Thoracic aorta (tissue), 2 donors: ENCODE measurements at regions not wholly inside any gene's neighbourhood (a gene's known extent, or its start where the extent isn't known, plus 50 kb on each side); places are given as distances from the start of the nearest gene placed in this dataset.

Experiments used
- ATAC-seq: fragments of 150-250 bp; one replicate; pipeline ENCODE4 v1.8.0; 2017; ENCODE audit warnings: low read depth; ENCODE audit not compliant: insufficient number of reproducible peaks, low FRiP score
- DNase-seq: peaks from one replicate; pipeline ENCODE4 v3.0.0-alpha.2; 2020; ENCODE audit warnings: low spot score
- H3K27ac ChIP-seq, 2 donors: fragments of 200-600 bp; sonication (generic); 1 replicate in 1 of 2; 2 replicates in 1 of 2; pipeline ENCODE4 v1.5.1; 2016; ENCODE audit warnings: mild to moderate bottlenecking in 2 of 2, moderate library complexity in 2 of 2
- H3K27me3 ChIP-seq: fragments of 200-600 bp; sonication (generic); replicated peaks from 2 replicates; pipeline ENCODE4 v1.6.0; 2016; ENCODE audit warnings: mild to moderate bottlenecking; ENCODE audit not compliant: insufficient read depth
- H3K36me3 ChIP-seq: fragments of 200-600 bp; sonication (generic); one replicate; pipeline ENCODE4 v1.5.1; 2016
- H3K4me1 ChIP-seq, 2 donors: fragments of 200-600 bp; sonication (generic); 1 replicate in 1 of 2; 2 replicates in 1 of 2; pipeline versions ENCODE4 v1.5.1 to v1.6.0; 2016; ENCODE audit warnings: low read depth in 2 of 2, mild to moderate bottlenecking in 1 of 2; ENCODE audit not compliant: control insufficient read depth in 1 of 2
- H3K4me3 ChIP-seq: fragments of 200-600 bp; sonication (generic); 2 replicates; pipeline ENCODE4 v1.5.1; 2016; ENCODE audit warnings: mild to moderate bottlenecking
- H3K9me3 ChIP-seq: fragments of 200-600 bp; sonication (generic); 2 replicates; pipeline ENCODE4 v1.5.1; 2016
- TF ChIP-seq, protein P1 (sequence below): fragments of 200-600 bp; sonication (generic); IDR thresholded peaks from one replicate; pipeline ENCODE4 v1.5.1; 2019; ENCODE audit warnings: antibody characterized with exemption

DNA sequence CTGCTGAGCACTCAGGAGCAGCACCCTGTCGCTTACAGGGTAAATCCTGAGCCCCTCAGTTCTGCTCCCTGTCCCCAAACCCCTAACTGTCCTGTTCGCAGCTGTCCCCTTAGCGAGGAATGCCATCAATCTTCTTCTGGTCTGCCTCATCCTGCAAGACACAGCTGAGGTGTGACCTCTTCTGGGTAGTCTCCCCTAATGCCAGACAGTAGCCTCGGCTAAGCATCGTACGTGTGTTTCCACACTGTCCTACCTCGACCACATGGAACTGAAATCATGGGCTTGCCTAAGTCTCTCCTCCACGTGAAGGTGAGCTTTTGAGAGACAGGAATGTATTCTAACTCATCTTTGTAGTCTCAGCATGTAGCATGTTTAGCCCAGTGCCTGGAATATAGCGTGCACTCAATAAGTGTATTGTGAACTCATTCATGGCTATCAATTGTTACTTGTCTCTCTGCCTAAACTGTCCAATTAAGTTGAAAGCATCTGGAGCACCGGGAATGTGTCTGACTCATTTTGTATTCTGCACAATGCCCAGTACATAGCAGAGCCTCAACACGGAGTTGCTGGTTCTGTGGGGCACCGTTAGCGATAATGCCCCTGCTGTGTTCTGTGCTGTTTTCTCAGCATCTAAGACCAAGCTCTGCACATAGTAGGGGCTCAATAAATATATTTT, 90.2 kb downstream of the HES1 start:
- H3K36me3 ChIP-seq: no peaks in the 10 kb centered on the region
- no peak overlapping the region for H3K4me3 ChIP-seq
- TF ChIP-seq, protein P1, sequence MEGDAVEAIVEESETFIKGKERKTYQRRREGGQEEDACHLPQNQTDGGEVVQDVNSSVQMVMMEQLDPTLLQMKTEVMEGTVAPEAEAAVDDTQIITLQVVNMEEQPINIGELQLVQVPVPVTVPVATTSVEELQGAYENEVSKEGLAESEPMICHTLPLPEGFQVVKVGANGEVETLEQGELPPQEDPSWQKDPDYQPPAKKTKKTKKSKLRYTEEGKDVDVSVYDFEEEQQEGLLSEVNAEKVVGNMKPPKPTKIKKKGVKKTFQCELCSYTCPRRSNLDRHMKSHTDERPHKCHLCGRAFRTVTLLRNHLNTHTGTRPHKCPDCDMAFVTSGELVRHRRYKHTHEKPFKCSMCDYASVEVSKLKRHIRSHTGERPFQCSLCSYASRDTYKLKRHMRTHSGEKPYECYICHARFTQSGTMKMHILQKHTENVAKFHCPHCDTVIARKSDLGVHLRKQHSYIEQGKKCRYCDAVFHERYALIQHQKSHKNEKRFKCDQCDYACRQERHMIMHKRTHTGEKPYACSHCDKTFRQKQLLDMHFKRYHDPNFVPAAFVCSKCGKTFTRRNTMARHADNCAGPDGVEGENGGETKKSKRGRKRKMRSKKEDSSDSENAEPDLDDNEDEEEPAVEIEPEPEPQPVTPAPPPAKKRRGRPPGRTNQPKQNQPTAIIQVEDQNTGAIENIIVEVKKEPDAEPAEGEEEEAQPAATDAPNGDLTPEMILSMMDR: no peak
- no peaks in the 10 kb centered on the region for H3K4me1 ChIP-seq
- H3K27ac ChIP-seq: no peak overlapping the region
- ATAC-seq (no peak), DNase-seq (no peak)
- H3K27me3 ChIP-seq: no peaks in the 10 kb centered on the region
- H3K9me3 ChIP-seq: no peaks in the 10 kb centered on the region

DNA sequence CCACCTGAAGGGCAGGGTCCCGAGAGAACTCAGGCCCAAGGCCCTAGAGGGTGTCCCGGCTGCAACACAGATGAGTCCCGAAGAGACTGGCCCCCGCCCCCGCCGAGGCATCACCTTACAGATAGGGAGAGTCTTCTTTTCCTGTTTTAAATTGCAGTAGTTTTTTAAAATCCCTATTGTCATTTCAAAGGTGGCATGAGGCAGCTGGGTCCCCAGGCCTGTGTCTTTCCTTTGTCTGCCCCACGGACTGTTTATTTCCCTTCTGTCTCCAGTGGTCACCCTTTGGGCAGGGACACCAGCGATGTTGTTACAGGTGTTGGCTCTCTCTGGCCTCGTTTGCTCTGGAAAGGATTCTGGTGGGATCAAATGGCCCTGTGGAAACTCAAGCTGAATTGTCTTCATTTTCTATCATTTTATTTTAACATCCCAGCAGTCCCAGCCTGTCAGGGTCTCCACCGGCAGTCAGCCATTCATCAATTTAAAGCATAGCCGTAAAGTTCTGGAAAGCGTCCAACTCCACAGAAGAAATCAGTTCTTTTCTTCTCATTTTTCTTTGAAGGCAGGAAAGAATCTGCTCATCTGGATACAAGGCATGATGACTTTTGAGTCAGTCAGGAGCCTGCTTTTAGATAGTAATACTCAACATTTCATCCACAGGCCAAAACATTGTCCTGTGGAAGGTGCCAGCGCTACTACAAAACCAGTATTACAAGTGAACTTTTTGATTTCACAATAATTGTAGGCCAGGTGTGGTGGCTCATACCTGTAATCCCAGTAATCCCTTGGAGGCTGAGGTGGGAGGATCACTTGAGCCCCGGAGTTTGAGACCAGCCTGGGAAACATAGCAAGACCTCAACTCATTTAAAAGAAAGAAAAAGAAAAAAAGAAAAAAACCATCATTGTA, 96.2 kb downstream of the HES1 start:
- no peaks in the 10 kb centered on the region for H3K9me3 ChIP-seq
- ATAC-seq (no peak), DNase-seq (no peak)
- no peaks in the 10 kb centered on the region for H3K36me3 ChIP-seq
- TF ChIP-seq, protein P1: no peak
- no peaks in the 10 kb centered on the region for H3K4me1 ChIP-seq
- H3K27ac ChIP-seq: no peak overlapping the region
- no peak overlapping the region for H3K4me3 ChIP-seq
- H3K27me3 ChIP-seq: no peaks in the 10 kb centered on the region

DNA sequence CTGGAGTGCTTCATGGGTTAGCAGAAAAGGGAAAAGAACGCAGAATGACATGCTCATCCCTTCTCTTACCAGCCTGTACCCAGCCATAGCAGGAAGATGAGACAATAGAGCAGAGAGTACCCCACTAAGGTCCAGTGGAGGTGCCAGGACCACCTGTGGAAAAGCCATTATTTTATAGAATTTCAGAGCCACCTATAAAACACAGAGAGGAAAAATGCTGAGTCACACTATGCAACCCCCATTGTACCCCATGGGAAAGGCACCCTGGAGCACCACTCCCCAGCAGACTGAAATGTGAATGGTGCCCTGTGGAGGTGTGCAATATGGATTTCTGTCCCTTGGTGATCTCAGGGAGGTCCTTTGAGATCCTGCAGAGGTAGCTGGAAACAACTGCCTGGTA, 97.2 kb downstream of the HES1 start:
- DNase-seq (no peak), ATAC-seq (no peak)
- Histone ChIP-seq H3K4me3 (no peak overlapping the region), H3K27me3 (no peaks in the 10 kb centered on the region), H3K4me1 (no peaks in the 10 kb centered on the region), H3K9me3 (no peaks in the 10 kb centered on the region), H3K36me3 (no peaks in the 10 kb centered on the region), H3K27ac (no peak overlapping the region)
- TF ChIP-seq, protein P1: no peak

DNA sequence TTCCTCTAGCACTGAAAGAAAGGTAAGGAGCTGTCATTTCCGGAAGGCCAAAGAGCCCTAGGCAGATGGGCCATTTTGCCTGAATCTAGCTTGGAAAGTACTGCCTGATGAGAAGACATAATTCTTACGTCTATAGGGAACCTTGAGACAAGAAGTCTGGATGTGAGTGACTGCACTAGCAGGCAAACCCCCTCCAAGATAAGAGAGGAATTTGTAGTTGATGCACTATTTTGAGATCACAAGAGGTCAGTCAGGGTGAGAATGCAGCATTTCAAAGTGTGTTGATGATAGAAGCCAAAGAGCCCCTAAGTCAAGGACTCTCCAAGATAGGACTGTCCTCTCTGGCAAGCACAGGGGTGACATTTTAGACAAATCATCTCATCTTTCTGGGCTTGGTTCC, 99.2 kb downstream of the HES1 start:
- no peaks in the 10 kb centered on the region for H3K36me3 ChIP-seq
- no peaks in the 10 kb centered on the region for H3K4me1 ChIP-seq
- H3K27ac ChIP-seq: no peak overlapping the region
- no peaks in the 10 kb centered on the region for H3K27me3 ChIP-seq
- TF ChIP-seq, protein P1: no peak
- H3K9me3 ChIP-seq: no peaks in the 10 kb centered on the region
- DNase-seq: no peak
- ATAC-seq: no peak
- H3K4me3 ChIP-seq: no peak overlapping the region

DNA sequence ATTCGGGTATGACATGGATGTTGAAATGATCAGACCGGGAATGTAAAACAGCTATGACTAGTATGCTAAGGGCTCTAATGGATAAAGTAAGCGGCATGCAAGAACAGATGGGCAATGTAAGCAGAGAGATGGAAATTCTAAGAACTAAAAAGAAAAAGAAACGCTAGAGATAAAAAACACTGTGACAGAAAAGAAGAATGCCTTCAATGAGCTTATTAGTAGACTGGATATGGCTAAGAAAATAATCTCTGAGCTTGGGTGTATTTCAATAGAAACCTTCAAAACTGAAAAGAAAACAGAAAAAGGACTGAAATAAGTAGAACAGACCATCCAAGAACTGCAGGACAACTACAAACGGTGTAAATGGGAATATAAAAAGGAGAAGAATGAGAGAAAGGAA, 101.2 kb downstream of the HES1 start:
- no peak for ATAC-seq
- Histone ChIP-seq H3K9me3 (no peaks in the 10 kb centered on the region), H3K4me1 (no peaks in the 10 kb centered on the region), H3K27ac (no peak overlapping the region), H3K27me3 (no peaks in the 10 kb centered on the region), H3K36me3 (no peaks in the 10 kb centered on the region), H3K4me3 (no peak overlapping the region)
- DNase-seq: no peak
- TF ChIP-seq, protein P1: no peak
